Mammary epithelial cell (primary cell): ENCODE measurements at regions not wholly inside any gene's neighbourhood (a gene's known extent, or its start where the extent isn't known, plus 50 kb on each side); places are given as distances from the start of the nearest gene placed in this dataset.

Experiments
- CTCF ChIP-seq, 2 donors: IDR thresholded peaks in 1 of 2; conservative IDR thresholded peaks in 1 of 2; 2 replicates each; pipeline ENCODE4 v1.5.1; 2011 to 2012; ENCODE audit warnings: inconsistent platforms in 2 of 2, low read length in 2 of 2, mild to moderate bottlenecking in 2 of 2, control low read depth in 1 of 2, low read depth in 1 of 2; ENCODE audit not compliant: insufficient read depth in 1 of 2; ENCODE audit errors: extremely low read depth in 1 of 2
- EZH2 ChIP-seq: IDR thresholded peaks from 2 replicates; pipeline ENCODE4 v1.6.1; 2012; ENCODE audit warnings: low read length, inconsistent platforms, borderline replicate concordance

GRCh38 chr16:6267682-6268081 is 1065.0 kb upstream of the RBFOX1 start:
- no peak for TF ChIP-seq CTCF (conservative IDR thresholded peaks at IDR 0.05 in 1 of 2, IDR thresholded peaks at IDR 0.05 in 1 of 2; ENCODE audit: extremely low read depth in 1 of 2, insufficient read depth in 1 of 2, low read depth in 1 of 2, low read length in 2 of 2)
- no peak for TF ChIP-seq EZH2
